ENCODE measurements at regions not wholly inside any gene's neighbourhood (a gene's known extent, or its start where the extent isn't known, plus 50 kb on each side); places are given as distances from the start of the nearest gene placed in this dataset.

- TF ChIP-seq CTCF (IDR thresholded peaks at IDR 0.05) (no peak), POLR2AphosphoS5 (IDR thresholded peaks at IDR 0.05) (no peak), POLR2A (IDR thresholded peaks at IDR 0.05) (no peak)
Measured at GRCh38 chr14:71593966-71594365, 338.3 kb upstream of the RGS6 start.
